Epidermal melanocyte (primary cell): ENCODE measurements at regions not wholly inside any gene's neighbourhood (a gene's known extent, or its start where the extent isn't known, plus 50 kb on each side); places are given as distances from the start of the nearest gene placed in this dataset.

ENCODE experiments used
- DNase-seq: peaks from one replicate; pipeline ENCODE4 v3.0.0; 2011; ENCODE audit warnings: low spot score; ENCODE audit not compliant: insufficient read length

- no peak for DNase-seq
These were observed 52.5 kb upstream of the ARL8B start for GRCh38 chr3:5069627-5070026.

- DNase-seq = no peak
These were observed 51.0 kb upstream of the ARL8B start for GRCh38 chr3:5071061-5071460.

GRCh38 chr3:5072100-5072816, 49.8 kb upstream of the ARL8B start:
- no peak for DNase-seq
